B cell (primary cell): ENCODE measurements at regions not wholly inside any gene's neighbourhood (a gene's known extent, or its start where the extent isn't known, plus 50 kb on each side); places are given as distances from the start of the nearest gene placed in this dataset.

Source experiments
- ATAC-seq: fragments of 200-7000 bp; cut with Tn5 transposase; one replicate; pipeline ENCODE4 v1.10.0; 2021; ENCODE audit warnings: low read depth, mild to moderate bottlenecking, moderate number of reproducible peaks, moderate library complexity
- CTCF ChIA-PET: fragments of 350-600 bp; sonication (Branson Sonifier 250); formaldehyde crosslinking; loops from one replicate; lab custom pipeline; 2021; ENCODE audit warnings: antibody characterized with exemption, inconsistent platforms; lab: Charles Lee
- POLR2A ChIA-PET: fragments of 350-600 bp; sonication (Branson Sonifier 250); formaldehyde crosslinking; loops from one replicate; lab custom pipeline; 2021; ENCODE audit warnings: antibody characterized with exemption; lab: Charles Lee
- DNase-seq: peaks from one replicate; pipeline ENCODE4 v3.0.0; 2013
- H2AFZ ChIP-seq: 2 replicates; pipeline ENCODE4 v1.6.1; 2012; ENCODE audit warnings: mild to moderate bottlenecking, low read depth, low read length; ENCODE audit not compliant: insufficient read depth, poor library complexity, severe bottlenecking
- H3K27ac ChIP-seq, 2 donors: 1 replicate in 1 of 2; 2 replicates in 1 of 2; pipeline ENCODE4 v1.5.1; 2012 to 2013; ENCODE audit warnings: low read length in 2 of 2, mild to moderate bottlenecking in 2 of 2, moderate library complexity in 1 of 2
- H3K27me3 ChIP-seq, 4 experiments: fragments of 200-600 bp in 1 of 4; sonication (generic) in 1 of 4; replicated peaks in 1 of 4; 1 replicate in 2 of 4; 2 replicates in 2 of 4; pipeline versions ENCODE4 v1.6.1 to v1.7.0; 2013 to 2016; ENCODE audit warnings: low read length in 3 of 4, mild to moderate bottlenecking in 2 of 4, mixed read lengths in 1 of 4, moderate library complexity in 1 of 4; ENCODE audit not compliant: insufficient read depth in 4 of 4, control insufficient read depth in 3 of 4; ENCODE audit errors: control extremely low read depth in 1 of 4
- H3K36me3 ChIP-seq, 2 experiments: replicated peaks in 1 of 2; 1 replicate in 1 of 2; 2 replicates in 1 of 2; pipeline versions ENCODE4 v1.6.1 to v1.7.1; 2013; ENCODE audit warnings: low read length in 1 of 2; ENCODE audit not compliant: insufficient read depth in 2 of 2, control insufficient read depth in 1 of 2; ENCODE audit errors: control extremely low read depth in 1 of 2, extremely low read depth in 1 of 2
- H3K4me1 ChIP-seq, 2 donors: fragments of 200-600 bp in 1 of 2; sonication (generic) in 1 of 2; 1 replicate in 1 of 2; 2 replicates in 1 of 2; pipeline versions ENCODE4 v1.5.1 to v1.6.1; 2013 to 2017; ENCODE audit warnings: low read length in 2 of 2; ENCODE audit not compliant: control insufficient read depth in 2 of 2, insufficient read depth in 2 of 2
- H3K4me2 ChIP-seq: replicated peaks from 2 replicates; pipeline ENCODE3; 2012; ENCODE audit warnings: mild to moderate bottlenecking, low read depth, low read length; ENCODE audit not compliant: poor library complexity, severe bottlenecking
- H3K4me3 ChIP-seq, 5 experiments: fragments of 200-600 bp in 1 of 5; sonication (generic) in 1 of 5; 1 replicate in 3 of 5; 2 replicates in 2 of 5; pipeline versions ENCODE4 v1.5.1 to v1.7.0; 2011 to 2016; ENCODE audit warnings: low read length in 4 of 5, mild to moderate bottlenecking in 4 of 5, low read depth in 2 of 5, control low read depth in 1 of 5, moderate library complexity in 1 of 5; ENCODE audit not compliant: insufficient read depth in 1 of 5; ENCODE audit errors: control extremely low read depth in 1 of 5, extremely low read depth in 1 of 5
- H3K79me2 ChIP-seq: fragments of 200-600 bp; sonication (generic); one replicate; pipeline ENCODE4 v1.6.0; 2016; ENCODE audit warnings: low read length; ENCODE audit not compliant: control insufficient read depth, insufficient read depth
- H3K9ac ChIP-seq: fragments of 200-600 bp; sonication (generic); 2 replicates; pipeline ENCODE4 v1.6.1; 2017; ENCODE audit warnings: mild to moderate bottlenecking, low read length, moderate library complexity
- H3K9me3 ChIP-seq, 3 donors: one replicate each; pipeline versions ENCODE4 v1.6.1 to v1.7.1; 2013; ENCODE audit warnings: low read length in 2 of 3; ENCODE audit not compliant: control insufficient read depth in 2 of 3, insufficient read depth in 1 of 3; ENCODE audit errors: control extremely low read depth in 1 of 3
- H4K20me1 ChIP-seq: 2 replicates; pipeline ENCODE4 v1.6.0; 2012; ENCODE audit warnings: mild to moderate bottlenecking, low read length; ENCODE audit not compliant: insufficient read depth, control insufficient read depth, poor library complexity, severe bottlenecking
- H3K27ac Mint-ChIP-seq: one replicate; pipeline ENCODE4 v1.8.0; 2021; ENCODE audit warnings: mixed read lengths
- H3K27me3 Mint-ChIP-seq: one replicate; pipeline ENCODE4 v1.8.0; 2021; ENCODE audit warnings: mixed read lengths
- H3K4me1 Mint-ChIP-seq: one replicate; pipeline ENCODE4 v1.8.0; 2021; ENCODE audit warnings: mixed read lengths
- H3K4me3 Mint-ChIP-seq: one replicate; pipeline ENCODE4 v1.8.0; 2021; ENCODE audit warnings: mixed read lengths
- H3K9me3 Mint-ChIP-seq: one replicate; pipeline ENCODE4 v1.8.0; 2022; ENCODE audit warnings: mixed read lengths; ENCODE audit not compliant: insufficient read depth
- EZH2 ChIP-seq: IDR thresholded peaks from 2 replicates; pipeline ENCODE4 v1.6.1; 2012; ENCODE audit warnings: borderline replicate concordance, low read depth, mild to moderate bottlenecking, moderate library complexity, low read length; ENCODE audit not compliant: insufficient read depth, poor library complexity, severe bottlenecking
- WGBS: methylation state at CpG from one replicate; pipeline ENCODE4 v1.1.5; 2013; ENCODE audit warnings: missing lambda C conversion rate; ENCODE audit not compliant: insufficient coverage; 5-methylcytosine and 5-hydroxymethylcytosine counted together
- intact Hi-C: fragments of 100-400 bp; cut with micrococcal nuclease; formaldehyde crosslinking; loops from one replicate; pipeline ENCODE4 v1.10.0; 2022
- TF ChIP-seq, protein P1 (sequence below): fragments of 200-600 bp; IDR thresholded peaks from one replicate; pipeline ENCODE4 v1.8.0; 2022; ENCODE audit warnings: antibody characterized with exemption, mild to moderate bottlenecking

DNA sequence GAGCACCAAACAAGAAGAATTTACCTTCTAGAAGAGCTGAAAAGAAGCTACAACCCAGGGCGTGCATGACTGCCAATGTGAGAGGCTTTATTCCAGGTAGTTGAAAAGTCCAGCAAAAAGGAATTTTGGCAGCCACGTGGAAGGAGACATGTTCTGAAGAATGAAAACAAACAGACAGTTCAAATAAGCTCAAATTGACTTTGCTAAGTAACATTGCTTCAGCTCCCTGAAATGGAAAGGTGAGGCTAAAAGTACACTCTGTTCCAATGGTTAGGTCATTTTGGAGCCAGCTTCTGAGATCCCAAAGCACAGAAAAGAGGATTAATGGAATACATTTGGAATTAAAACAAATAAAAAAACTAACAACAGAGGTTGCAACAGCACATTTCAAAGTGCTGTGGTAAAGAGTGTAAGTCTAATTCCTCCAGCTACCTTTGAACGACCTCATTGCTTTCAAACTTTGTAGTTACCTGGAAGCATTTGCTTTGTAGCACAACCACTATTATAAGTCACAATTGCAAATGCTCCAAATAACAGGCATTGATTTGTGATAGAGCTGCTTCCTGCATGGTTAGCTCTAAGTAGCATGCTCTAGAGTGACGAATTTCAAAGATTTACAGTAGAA lies 405.3 kb upstream of the EDA2R start:
- intact Hi-C loops, result no loop called here
- Histone ChIP-seq H3K9me3 (no peaks in the 10 kb centered on the region), H3K4me3 (no peak overlapping the region), H3K79me2 (no peaks in the 10 kb centered on the region), H3K27me3 (no peaks in the 10 kb centered on the region), H3K9ac (no peak overlapping the region), H2AFZ (no peak overlapping the region), H3K27ac (no peak overlapping the region), H3K36me3 (no peaks in the 10 kb centered on the region), H3K4me2 (no peak overlapping the region), H3K4me1 (no peaks in the 10 kb centered on the region), H4K20me1 (no peaks in the 10 kb centered on the region)
- Mint-ChIP-seq H3K4me3 (no peak overlapping the region), H3K27ac (no peak overlapping the region), H3K27me3 (no peaks in the 10 kb centered on the region), H3K9me3 (no peaks in the 10 kb centered on the region), H3K4me1 (no peaks in the 10 kb centered on the region)
- TF ChIP-seq, protein P1, sequence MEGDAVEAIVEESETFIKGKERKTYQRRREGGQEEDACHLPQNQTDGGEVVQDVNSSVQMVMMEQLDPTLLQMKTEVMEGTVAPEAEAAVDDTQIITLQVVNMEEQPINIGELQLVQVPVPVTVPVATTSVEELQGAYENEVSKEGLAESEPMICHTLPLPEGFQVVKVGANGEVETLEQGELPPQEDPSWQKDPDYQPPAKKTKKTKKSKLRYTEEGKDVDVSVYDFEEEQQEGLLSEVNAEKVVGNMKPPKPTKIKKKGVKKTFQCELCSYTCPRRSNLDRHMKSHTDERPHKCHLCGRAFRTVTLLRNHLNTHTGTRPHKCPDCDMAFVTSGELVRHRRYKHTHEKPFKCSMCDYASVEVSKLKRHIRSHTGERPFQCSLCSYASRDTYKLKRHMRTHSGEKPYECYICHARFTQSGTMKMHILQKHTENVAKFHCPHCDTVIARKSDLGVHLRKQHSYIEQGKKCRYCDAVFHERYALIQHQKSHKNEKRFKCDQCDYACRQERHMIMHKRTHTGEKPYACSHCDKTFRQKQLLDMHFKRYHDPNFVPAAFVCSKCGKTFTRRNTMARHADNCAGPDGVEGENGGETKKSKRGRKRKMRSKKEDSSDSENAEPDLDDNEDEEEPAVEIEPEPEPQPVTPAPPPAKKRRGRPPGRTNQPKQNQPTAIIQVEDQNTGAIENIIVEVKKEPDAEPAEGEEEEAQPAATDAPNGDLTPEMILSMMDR, result no peak
- TF ChIP-seq EZH2, result no peak
- DNase-seq (no peak), ATAC-seq (no peak)
- ChIA-PET CTCF (no interaction called here), POLR2A (no interaction called here)
- WGBS, result 100% methylated on average over 1 of the region's 4 CpGs

DNA sequence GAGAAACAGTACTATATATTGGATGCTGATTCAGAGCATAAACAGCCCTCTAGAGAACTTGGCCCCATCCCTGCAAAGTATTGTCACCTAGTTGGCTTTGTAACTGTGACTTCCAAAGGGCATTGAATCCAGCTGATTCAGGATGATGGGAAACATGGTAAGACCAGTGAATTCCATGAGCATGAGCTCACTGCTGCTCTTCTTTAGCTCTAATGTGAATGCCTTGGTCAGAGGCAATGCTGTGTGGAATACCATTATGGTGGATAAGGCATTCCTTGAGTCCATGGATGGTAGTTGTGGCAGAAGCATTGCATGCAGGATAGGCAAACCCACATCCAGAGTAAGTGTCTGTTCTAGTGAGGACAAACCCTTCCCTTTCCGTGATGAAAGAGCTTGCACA lies 365.6 kb upstream of the EDA2R start:
- Mint-ChIP-seq H3K4me1 (no peaks in the 10 kb centered on the region), H3K4me3 (no peak overlapping the region), H3K27me3 (no peaks in the 10 kb centered on the region), H3K27ac (no peak overlapping the region), H3K9me3 (no peaks in the 10 kb centered on the region)
- ATAC-seq (no peak), DNase-seq (no peak)
- intact Hi-C loops, result no loop called here
- Histone ChIP-seq H3K4me1 (no peaks in the 10 kb centered on the region), H3K36me3 (no peaks in the 10 kb centered on the region), H3K27me3 (no peaks in the 10 kb centered on the region), H3K79me2 (no peaks in the 10 kb centered on the region), H3K9ac (no peak overlapping the region), H3K9me3 (peaks cover 0 to 15% (median 0%) of the 10 kb centered on the region in 3 donors), H3K27ac (no peak overlapping the region), H3K4me2 (no peak overlapping the region), H2AFZ (no peak overlapping the region), H4K20me1 (no peaks in the 10 kb centered on the region), H3K4me3 (no peak overlapping the region)
- POLR2A ChIA-PET, result no interaction called here
- TF ChIP-seq, protein P1, result no peak
- no peak for TF ChIP-seq EZH2
- CTCF ChIA-PET, result no interaction called here
- no CpG with 5 or more reads among the region's 1 CpG for WGBS
